DMS153 (cell line): ENCODE measurements at regions not wholly inside any gene's neighbourhood (a gene's known extent, or its start where the extent isn't known, plus 50 kb on each side); places are given as distances from the start of the nearest gene placed in this dataset.
A peak's percentile ranks its signal among the peaks of the same experiment; 100 is the strongest.

Experiments
- DNase-seq: peaks from one replicate; lab custom pipeline; 2025; lab: John Stamatoyannopoulos, UW

- no peak for DNase-seq
Observed at GRCh38 chr7:131108212-131108940, 219.3 kb upstream of the MKLN1 start.

- DNase-seq, result no peak
Observed at GRCh38 chr7:131109011-131109758, 218.5 kb upstream of the MKLN1 start.

GRCh38 chr7:131109759-131110296 lies 217.8 kb upstream of the MKLN1 start:
- DNase-seq, result peak; percentile 38

GRCh38 chr7:131110297-131111080 lies 217.2 kb upstream of the MKLN1 start:
- DNase-seq, result no peak

- DNase-seq, result peak; percentile 40
Observed at GRCh38 chr7:131111081-131111576, 216.5 kb upstream of the MKLN1 start.

GRCh38 chr7:131111792-131112191 lies 215.9 kb upstream of the MKLN1 start:
- DNase-seq, result no peak

GRCh38 chr7:131112431-131112830 lies 215.2 kb upstream of the MKLN1 start:
- DNase-seq, result no peak

GRCh38 chr7:131115340-131115739 lies 212.3 kb upstream of the MKLN1 start:
- no peak for DNase-seq

- DNase-seq, result no peak
Observed at GRCh38 chr7:131117439-131117838, 210.2 kb upstream of the MKLN1 start.

- DNase-seq, result no peak
Observed at GRCh38 chr7:131119381-131119780, 208.3 kb upstream of the MKLN1 start.

GRCh38 chr7:131122394-131122793 lies 205.3 kb upstream of the MKLN1 start:
- no peak for DNase-seq

- no peak for DNase-seq
Observed at GRCh38 chr7:131124001-131124629, 203.6 kb upstream of the MKLN1 start.

GRCh38 chr7:131124867-131125266 lies 202.8 kb upstream of the MKLN1 start:
- DNase-seq, result no peak

GRCh38 chr7:131130324-131130723 lies 197.4 kb upstream of the MKLN1 start:
- no peak for DNase-seq

GRCh38 chr7:131131012-131131745 lies 196.5 kb upstream of the MKLN1 start:
- DNase-seq, result no peak

GRCh38 chr7:131131746-131132431 lies 195.8 kb upstream of the MKLN1 start:
- DNase-seq, result no peak

- DNase-seq, result no peak
Observed at GRCh38 chr7:131139462-131139861, 188.2 kb upstream of the MKLN1 start.

- no peak for DNase-seq
Observed at GRCh38 chr7:131141443-131141967, 186.2 kb upstream of the MKLN1 start.

- no peak for DNase-seq
Observed at GRCh38 chr7:131143869-131144268, 183.8 kb upstream of the MKLN1 start.

- no peak for DNase-seq
Observed at GRCh38 chr7:131145026-131145425, 182.7 kb upstream of the MKLN1 start.
